SK-MEL-5 (cell line): ENCODE measurements at regions not wholly inside any gene's neighbourhood (a gene's known extent, or its start where the extent isn't known, plus 50 kb on each side); places are given as distances from the start of the nearest gene placed in this dataset.
A peak's percentile ranks its signal among the peaks of the same experiment; 100 is the strongest.
"Not testable (repeated sequence)": the region's sequence is repeated elsewhere in the genome, so short reads cannot be mapped to it uniquely, and the experiment has no call there.

Experiments
- DNase-seq: peaks from one replicate; pipeline ENCODE4 v3.0.0-alpha.2; 2016; ENCODE audit warnings: low read depth, low spot score
- in situ Hi-C: cut with HindIII; loops from 2 replicates; pipeline ENCODE4 v1.10.0; 2016; ENCODE audit warnings: low sequenced_read_pairs, high pct_unique_total_duplicates, low pct_unique_long_range_greater_than_20kb
- small RNA-seq, 2 experiments: library from RNA; depleted of rRNA; stranded (forward); fragments of <200 nt; gene quantifications; one replicate each; pipeline ENCODE3, GENCODE V24; 2014

- DNase-seq, result no peak
- in situ Hi-C loops, result no loop called here
Measured at GRCh38 chr11:36743039-36743438, 145.0 kb upstream of the RAG2 start.

GRCh38 chr11:36741515-36741914 lies 143.5 kb upstream of the RAG2 start:
- in situ Hi-C loops, result no loop called here
- DNase-seq, result no peak

- in situ Hi-C loops, result no loop called here
- no peak for DNase-seq
Measured at GRCh38 chr11:36738292-36738861, 140.3 kb upstream of the RAG2 start.

- in situ Hi-C loops, result no loop called here
- no peak for DNase-seq
Measured at GRCh38 chr11:36736103-36736502, 138.1 kb upstream of the RAG2 start.

GRCh38 chr11:36733721-36734120 lies 135.7 kb upstream of the RAG2 start:
- DNase-seq, in situ Hi-C loops: not testable (repeated sequence)

GRCh38 chr11:36730761-36731160 lies 132.7 kb upstream of the RAG2 start:
- no peak for DNase-seq
- in situ Hi-C loops, result no loop called here

GRCh38 chr11:36729825-36730224 lies 131.8 kb upstream of the RAG2 start:
- DNase-seq, result no peak

GRCh38 chr11:36726420-36726819 lies 128.4 kb upstream of the RAG2 start:
- DNase-seq, result no peak
- in situ Hi-C loops, result no loop called here

More at GRCh38 chr11:36729825-36730224, 131.8 kb upstream of the RAG2 start:
- in situ Hi-C loops, result no loop called here

GRCh38 chr11:36724742-36725385 lies 126.8 kb upstream of the RAG2 start:
- DNase-seq, result no peak
- in situ Hi-C loops, result no loop called here

- DNase-seq, result no peak
- in situ Hi-C loops, result no loop called here
Measured at GRCh38 chr11:36722421-36722820, 124.4 kb upstream of the RAG2 start.

GRCh38 chr11:36719358-36720107 lies 121.5 kb upstream of the RAG2 start:
- no peak for DNase-seq
- in situ Hi-C loops, result no loop called here

- DNase-seq, result no peak
- in situ Hi-C loops, result no loop called here
Measured at GRCh38 chr11:36718451-36718850, 120.4 kb upstream of the RAG2 start.

GRCh38 chr11:36713715-36714114 lies 115.7 kb upstream of the RAG2 start:
- in situ Hi-C loops, result no loop called here
- DNase-seq, result no peak

- DNase-seq, result peak; percentile 13
- in situ Hi-C loops, result no loop called here
Measured at GRCh38 chr11:36711104-36711825, 113.2 kb upstream of the RAG2 start.

Small RNA genes in the stretch of these regions (small RNA-seq; reads per million reads assigned to genes)
- gene RF00322, result 0 reads per million in 2 experiments
- gene RNU6-99P, result 0 reads per million in 2 experiments
